Transverse colon (tissue), 4 donors: ENCODE measurements at regions not wholly inside any gene's neighbourhood (a gene's known extent, or its start where the extent isn't known, plus 50 kb on each side); places are given as distances from the start of the nearest gene placed in this dataset.

Experiments
- POLR2A ChIP-seq: fragments of 450-650 bp; IDR thresholded peaks from one replicate; pipeline ENCODE4 v1.6.1; 2016; ENCODE audit warnings: antibody characterized with exemption, mild to moderate bottlenecking, moderate library complexity
- POLR2AphosphoS5 ChIP-seq, 3 donors: sonication (generic); formaldehyde crosslinking; IDR thresholded peaks; one replicate each; pipeline ENCODE4 v1.6.1; 2016; ENCODE audit warnings: antibody characterized with exemption in 3 of 3
- TF ChIP-seq, protein P1 (sequence below), 5 experiments: fragments of 200-600 bp in 3 of 5; fragments of 450-650 bp in 2 of 5; sonication (generic) in 3 of 5; IDR thresholded peaks; 1 replicate in 2 of 5; 2 replicates in 3 of 5; pipeline ENCODE4 v1.5.1; 2016 to 2017; ENCODE audit warnings: antibody characterized with exemption in 5 of 5, inconsistent platforms in 3 of 5, mild to moderate bottlenecking in 2 of 5, moderate library complexity in 1 of 5

DNA sequence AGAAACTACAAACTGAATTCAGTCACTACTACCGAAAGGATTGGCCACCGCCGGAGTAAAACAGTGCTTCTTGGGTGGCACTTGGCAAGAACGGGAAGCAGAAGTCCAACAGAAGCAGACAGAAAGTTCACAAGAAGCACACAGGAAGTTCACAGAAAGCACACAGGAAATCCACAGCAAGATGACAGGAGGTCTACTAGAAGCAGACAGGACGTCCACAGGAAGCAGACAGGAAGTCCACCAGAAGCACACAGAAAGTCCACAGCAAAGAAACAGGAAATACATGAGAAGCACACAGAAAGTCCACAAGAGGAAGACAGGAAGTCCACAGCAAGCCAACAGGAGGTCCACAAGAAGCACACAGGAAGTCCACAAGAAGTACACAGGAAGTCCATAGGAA lies 399.2 kb upstream of the AUTS2 start:
- TF ChIP-seq, protein P1, sequence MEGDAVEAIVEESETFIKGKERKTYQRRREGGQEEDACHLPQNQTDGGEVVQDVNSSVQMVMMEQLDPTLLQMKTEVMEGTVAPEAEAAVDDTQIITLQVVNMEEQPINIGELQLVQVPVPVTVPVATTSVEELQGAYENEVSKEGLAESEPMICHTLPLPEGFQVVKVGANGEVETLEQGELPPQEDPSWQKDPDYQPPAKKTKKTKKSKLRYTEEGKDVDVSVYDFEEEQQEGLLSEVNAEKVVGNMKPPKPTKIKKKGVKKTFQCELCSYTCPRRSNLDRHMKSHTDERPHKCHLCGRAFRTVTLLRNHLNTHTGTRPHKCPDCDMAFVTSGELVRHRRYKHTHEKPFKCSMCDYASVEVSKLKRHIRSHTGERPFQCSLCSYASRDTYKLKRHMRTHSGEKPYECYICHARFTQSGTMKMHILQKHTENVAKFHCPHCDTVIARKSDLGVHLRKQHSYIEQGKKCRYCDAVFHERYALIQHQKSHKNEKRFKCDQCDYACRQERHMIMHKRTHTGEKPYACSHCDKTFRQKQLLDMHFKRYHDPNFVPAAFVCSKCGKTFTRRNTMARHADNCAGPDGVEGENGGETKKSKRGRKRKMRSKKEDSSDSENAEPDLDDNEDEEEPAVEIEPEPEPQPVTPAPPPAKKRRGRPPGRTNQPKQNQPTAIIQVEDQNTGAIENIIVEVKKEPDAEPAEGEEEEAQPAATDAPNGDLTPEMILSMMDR (IDR thresholded peaks at IDR 0.05) = no peak
- TF ChIP-seq POLR2A (no peak), POLR2AphosphoS5 (IDR thresholded peaks at IDR 0.05) (no peak)
